Liver (tissue), 8 donors: ENCODE measurements at regions not wholly inside any gene's neighbourhood (a gene's known extent, or its start where the extent isn't known, plus 50 kb on each side); places are given as distances from the start of the nearest gene placed in this dataset.
"Not testable (repeated sequence)": the region's sequence is repeated elsewhere in the genome, so short reads cannot be mapped to it uniquely, and the experiment has no call there.

Experiments
- DNase-seq: peaks from one replicate; pipeline ENCODE4 v3.0.0-alpha.2; 2017; ENCODE audit warnings: low spot score
- H3K27ac ChIP-seq, 2 donors: one replicate each; pipeline ENCODE4 v1.7.0; 2013; ENCODE audit warnings: inconsistent platforms in 2 of 2, low read length in 2 of 2, control low read depth in 1 of 2, low read depth in 1 of 2, mild to moderate bottlenecking in 1 of 2
- H3K27me3 ChIP-seq, 4 donors: one replicate each; pipeline versions ENCODE4 v1.6.1 to v1.7.0; 2013; ENCODE audit warnings: low read length in 3 of 4, inconsistent platforms in 1 of 4, mild to moderate bottlenecking in 1 of 4, moderate library complexity in 1 of 4; ENCODE audit not compliant: control insufficient read depth in 4 of 4, insufficient read depth in 4 of 4
- H3K36me3 ChIP-seq, 4 donors: one replicate each; pipeline versions ENCODE4 v1.6.1 to v1.7.0; 2013; ENCODE audit warnings: low read length in 3 of 4, mild to moderate bottlenecking in 3 of 4, low read depth in 1 of 4, moderate library complexity in 1 of 4; ENCODE audit not compliant: control insufficient read depth in 4 of 4, insufficient read depth in 3 of 4
- H3K4me1 ChIP-seq, 4 donors: one replicate each; pipeline versions ENCODE4 v1.6.1 to v1.7.0; 2013; ENCODE audit warnings: low read length in 3 of 4, mild to moderate bottlenecking in 3 of 4, moderate library complexity in 1 of 4; ENCODE audit not compliant: control insufficient read depth in 4 of 4, insufficient read depth in 4 of 4
- H3K4me3 ChIP-seq, 3 donors: one replicate each; pipeline versions ENCODE4 v1.6.1 to v1.7.0; 2013; ENCODE audit warnings: low read length in 3 of 3, control low read depth in 1 of 3, low read depth in 1 of 3, mild to moderate bottlenecking in 1 of 3
- H3K9ac ChIP-seq, 2 donors: one replicate each; pipeline ENCODE4 v1.7.0; 2013; ENCODE audit warnings: low read length in 2 of 2, mild to moderate bottlenecking in 2 of 2, moderate library complexity in 2 of 2, control low read depth in 1 of 2, low read depth in 1 of 2
- H3K9me3 ChIP-seq, 4 donors: one replicate each; pipeline versions ENCODE4 v1.6.1 to v1.7.0; 2013; ENCODE audit warnings: low read length in 3 of 4; ENCODE audit not compliant: control insufficient read depth in 4 of 4
- EGR1 ChIP-seq, 2 donors: IDR thresholded peaks; 2 replicates each; pipeline ENCODE4 v1.6.1; 2016 to 2018; ENCODE audit warnings: antibody characterized with exemption in 2 of 2, low read depth in 2 of 2
- FOXA1 ChIP-seq: IDR thresholded peaks from 2 replicates; pipeline ENCODE4 v1.6.1; 2016; ENCODE audit warnings: antibody characterized with exemption
- FOXA2 ChIP-seq: IDR thresholded peaks from 2 replicates; pipeline ENCODE4 v1.6.1; 2016; ENCODE audit warnings: antibody characterized with exemption
- GABPA ChIP-seq, 2 donors: IDR thresholded peaks in 1 of 2; conservative IDR thresholded peaks in 1 of 2; 2 replicates each; pipeline ENCODE4 v1.6.1; 2016; ENCODE audit warnings: antibody characterized with exemption in 2 of 2, mild to moderate bottlenecking in 1 of 2, moderate library complexity in 1 of 2
- HNF4A ChIP-seq, 2 donors: conservative IDR thresholded peaks; 2 replicates each; pipeline ENCODE4 v1.6.1; 2016; ENCODE audit warnings: antibody characterized with exemption in 2 of 2, mild to moderate bottlenecking in 2 of 2
- HNF4G ChIP-seq: IDR thresholded peaks from 2 replicates; pipeline ENCODE4 v1.6.1; 2016; ENCODE audit warnings: antibody characterized with exemption
- JUND ChIP-seq, 2 donors: IDR thresholded peaks; 2 replicates each; pipeline ENCODE4 v1.6.1; 2016; ENCODE audit warnings: antibody characterized with exemption in 2 of 2
- NR2F2 ChIP-seq: IDR thresholded peaks from 2 replicates; pipeline ENCODE4 v1.6.1; 2016; ENCODE audit warnings: antibody characterized with exemption
- RAD21 ChIP-seq, 2 donors: IDR thresholded peaks; 2 replicates each; pipeline ENCODE4 v1.6.1; 2016; ENCODE audit warnings: antibody characterized with exemption in 2 of 2, mild to moderate bottlenecking in 2 of 2
- SP1 ChIP-seq: IDR thresholded peaks from 2 replicates; pipeline ENCODE4 v1.6.1; 2018; ENCODE audit warnings: antibody characterized with exemption, mild to moderate bottlenecking
- TAF1 ChIP-seq: conservative IDR thresholded peaks from 2 replicates; pipeline ENCODE4 v1.6.1; 2016; ENCODE audit warnings: antibody characterized with exemption, mild to moderate bottlenecking
- YY1 ChIP-seq: IDR thresholded peaks from 2 replicates; pipeline ENCODE4 v1.6.1; 2016; ENCODE audit warnings: antibody characterized with exemption, mild to moderate bottlenecking
- WGBS: extraction: QIAGEN DNeasy Blood & Tissue Kit; methylation state at CpG from one replicate; pipeline ENCODE4 v1.1.7; 2013; 5-methylcytosine and 5-hydroxymethylcytosine counted together
- TF ChIP-seq, protein P1 (sequence below): IDR thresholded peaks from 2 replicates; pipeline ENCODE4 v1.6.1; 2016; ENCODE audit warnings: antibody characterized with exemption
- TF ChIP-seq, protein P2 (sequence below): IDR thresholded peaks from 2 replicates; pipeline ENCODE4 v1.6.1; 2016; ENCODE audit warnings: antibody characterized with exemption
- TF ChIP-seq, protein P3 (sequence below): IDR thresholded peaks from 2 replicates; pipeline ENCODE4 v1.6.1; 2016; ENCODE audit warnings: antibody characterized with exemption, mild to moderate bottlenecking
- TF ChIP-seq, protein P4 (sequence below): fragments of 150-350 bp; IDR thresholded peaks from 2 replicates; pipeline ENCODE4 v1.5.1; 2017; ENCODE audit warnings: improper control_type of control experiment, low read depth, low read length; ENCODE audit not compliant: missing input control
- donor health status: healthy.
- donor health status: healthy.
- donor health status: healthy.
- donor health status: healthy.
- donor health status: healthy.

DNA sequence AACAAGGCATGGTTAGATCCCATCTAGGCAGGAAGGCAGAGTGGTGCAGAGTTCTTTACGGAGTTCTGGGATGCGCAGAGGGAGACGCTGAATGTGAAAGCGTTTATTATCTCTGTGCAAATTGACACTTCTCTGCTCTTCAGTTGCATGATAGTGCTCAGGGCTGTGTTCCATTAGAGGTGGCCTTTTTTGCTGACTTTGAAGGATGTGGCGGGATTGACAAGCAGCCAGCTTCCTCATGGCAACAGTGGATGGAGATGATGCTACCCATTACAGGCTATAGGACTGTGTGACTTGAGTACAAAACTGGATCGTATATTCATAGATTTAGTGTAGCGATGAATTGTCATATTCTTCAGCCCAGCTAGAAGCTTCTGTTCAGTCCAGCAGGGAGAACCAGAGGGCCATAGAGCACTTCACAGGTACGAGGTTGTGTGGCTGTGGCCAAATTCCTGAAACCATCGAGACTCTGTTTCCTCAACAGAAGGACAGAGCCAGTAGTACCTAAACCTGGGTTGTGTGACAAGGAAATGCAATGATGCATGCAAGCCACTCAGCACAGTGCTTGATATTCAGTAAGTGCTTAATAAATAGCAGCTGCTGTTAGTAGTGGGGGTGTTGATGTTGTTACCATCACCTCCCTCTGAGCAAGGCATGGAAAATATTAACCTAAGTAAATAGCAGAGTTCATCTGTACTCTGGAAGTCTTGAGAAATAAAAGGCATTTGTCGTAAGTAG, 430.0 kb upstream of the KAZN start:
- no peak overlapping the region for H3K27ac ChIP-seq

DNA sequence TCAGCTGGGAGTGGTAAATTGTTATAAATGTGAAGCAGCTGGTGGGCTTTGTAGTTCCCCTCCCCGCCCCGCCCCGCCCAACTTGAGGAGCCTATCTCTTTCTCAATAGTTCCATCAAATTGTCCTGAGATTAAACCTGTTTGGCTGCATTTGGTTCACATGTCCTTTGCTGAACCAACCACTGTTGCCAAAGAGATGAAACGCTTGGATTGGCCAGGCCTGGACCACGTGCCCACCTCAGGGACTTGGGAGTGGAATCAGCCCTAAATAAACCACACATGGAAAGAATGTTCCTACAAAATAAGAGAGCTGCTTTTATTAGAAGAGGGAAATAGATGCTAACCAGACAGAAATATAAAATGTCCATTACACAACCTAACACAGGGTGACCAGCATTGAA, 424.9 kb upstream of the KAZN start:
- WGBS: 62% methylated on average over 5 of the region's 5 CpGs
- Histone ChIP-seq H3K27me3 (peaks cover 0 to 3% (median 0%) of the 10 kb centered on the region in 4 donors), H3K9ac (no peak overlapping the region), H3K27ac (no peak overlapping the region), H3K4me1 (no peaks in the 10 kb centered on the region), H3K4me3 (no peak overlapping the region), H3K36me3 (no peaks in the 10 kb centered on the region), H3K9me3 (peaks cover 0 to 13% (median 5%) of the 10 kb centered on the region in 4 donors)
- no peak for DNase-seq
- TF ChIP-seq JUND (IDR thresholded peaks at IDR 0.05) (no peak), YY1 (no peak), HNF4G (no peak), EGR1 (IDR thresholded peaks at IDR 0.05; ENCODE audit: low read depth in 2 of 2) (no peak)

More for the DNA sequence above, 430.0 kb upstream of the KAZN start:
- TF ChIP-seq EGR1 (IDR thresholded peaks at IDR 0.05; ENCODE audit: low read depth in 2 of 2): no peak
- H3K36me3 ChIP-seq: no peaks in the 10 kb centered on the region
- no peak for DNase-seq
- no peaks in the 10 kb centered on the region for H3K27me3 ChIP-seq
- 77% methylated on average over 10 of the region's 10 CpGs for WGBS
- no peak overlapping the region for H3K9ac ChIP-seq
- H3K4me1 ChIP-seq: no peaks in the 10 kb centered on the region
- peaks cover 0 to 13% (median 5%) of the 10 kb centered on the region in 4 donors for H3K9me3 ChIP-seq
- H3K4me3 ChIP-seq: no peak overlapping the region

DNA sequence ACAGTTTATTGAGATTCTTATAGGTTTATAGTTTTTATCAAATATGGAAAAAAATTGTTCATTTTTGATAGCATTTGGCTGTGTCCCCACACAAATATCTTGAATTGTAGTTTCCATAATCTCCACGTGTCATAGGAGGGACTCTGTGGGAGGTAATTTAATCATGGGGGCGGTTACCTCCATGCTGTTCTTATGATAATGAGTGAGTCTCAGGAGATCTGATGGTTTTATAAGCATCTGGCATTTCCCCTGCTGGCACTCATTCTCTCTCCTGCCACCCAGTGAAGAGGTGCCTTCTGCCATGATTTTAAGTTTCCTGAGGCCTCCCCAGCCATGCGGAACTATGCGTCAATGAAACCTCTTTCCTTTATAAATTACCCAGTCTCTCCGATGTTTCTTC, 420.6 kb upstream of the KAZN start:
- H3K27ac ChIP-seq, H3K9me3 ChIP-seq, DNase-seq, H3K4me3 ChIP-seq, H3K36me3 ChIP-seq, H3K27me3 ChIP-seq, H3K9ac ChIP-seq, H3K4me1 ChIP-seq: not testable (repeated sequence)
- 70% methylated on average over 5 of the region's 5 CpGs for WGBS

DNA sequence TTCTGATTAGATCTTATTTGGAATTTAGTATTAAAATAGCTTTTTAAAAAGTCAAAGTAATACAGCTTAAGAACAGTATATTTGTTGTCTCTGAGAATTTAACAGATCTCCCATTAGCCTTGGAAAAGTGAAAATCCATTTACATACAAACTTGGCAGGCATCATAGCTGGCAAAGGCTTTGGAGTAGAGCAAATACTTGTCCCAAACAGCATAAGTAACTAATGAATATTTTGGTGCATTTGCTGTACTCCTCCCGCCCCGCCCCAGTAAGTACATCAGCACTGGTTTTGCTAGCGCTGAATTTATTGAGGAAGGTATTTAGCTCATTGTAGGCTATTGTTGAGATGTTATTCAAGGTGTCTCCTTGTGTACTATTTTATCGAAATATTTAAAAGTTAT, 417.7 kb upstream of the KAZN start:
- Histone ChIP-seq H3K4me3 (no peak overlapping the region), H3K4me1 (no peaks in the 10 kb centered on the region), H3K27ac (no peak overlapping the region), H3K9ac (no peak overlapping the region), H3K36me3 (no peaks in the 10 kb centered on the region), H3K27me3 (peaks cover 0 to 4% (median 2%) of the 10 kb centered on the region in 4 donors), H3K9me3 (peaks cover 0 to 2% (median 0%) of the 10 kb centered on the region in 4 donors)
- 69% methylated on average over 4 of the region's 4 CpGs for WGBS
- no peak for DNase-seq
- TF ChIP-seq RAD21 (IDR thresholded peaks at IDR 0.05) (no peak), JUND (IDR thresholded peaks at IDR 0.05) (no peak), HNF4A (conservative IDR thresholded peaks at IDR 0.05) (no peak), TAF1 (no peak), NR2F2 (no peak), GABPA (IDR thresholded peaks at IDR 0.05 in 1 of 2, conservative IDR thresholded peaks at IDR 0.05 in 1 of 2) (no peak), YY1 (no peak), HNF4G (no peak), FOXA2 (no peak), SP1 (no peak), EGR1 (IDR thresholded peaks at IDR 0.05; ENCODE audit: low read depth in 2 of 2) (no peak), FOXA1 (no peak)
- TF ChIP-seq, protein P1, sequence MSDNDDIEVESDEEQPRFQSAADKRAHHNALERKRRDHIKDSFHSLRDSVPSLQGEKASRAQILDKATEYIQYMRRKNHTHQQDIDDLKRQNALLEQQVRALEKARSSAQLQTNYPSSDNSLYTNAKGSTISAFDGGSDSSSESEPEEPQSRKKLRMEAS: no peak
- TF ChIP-seq, protein P2, sequence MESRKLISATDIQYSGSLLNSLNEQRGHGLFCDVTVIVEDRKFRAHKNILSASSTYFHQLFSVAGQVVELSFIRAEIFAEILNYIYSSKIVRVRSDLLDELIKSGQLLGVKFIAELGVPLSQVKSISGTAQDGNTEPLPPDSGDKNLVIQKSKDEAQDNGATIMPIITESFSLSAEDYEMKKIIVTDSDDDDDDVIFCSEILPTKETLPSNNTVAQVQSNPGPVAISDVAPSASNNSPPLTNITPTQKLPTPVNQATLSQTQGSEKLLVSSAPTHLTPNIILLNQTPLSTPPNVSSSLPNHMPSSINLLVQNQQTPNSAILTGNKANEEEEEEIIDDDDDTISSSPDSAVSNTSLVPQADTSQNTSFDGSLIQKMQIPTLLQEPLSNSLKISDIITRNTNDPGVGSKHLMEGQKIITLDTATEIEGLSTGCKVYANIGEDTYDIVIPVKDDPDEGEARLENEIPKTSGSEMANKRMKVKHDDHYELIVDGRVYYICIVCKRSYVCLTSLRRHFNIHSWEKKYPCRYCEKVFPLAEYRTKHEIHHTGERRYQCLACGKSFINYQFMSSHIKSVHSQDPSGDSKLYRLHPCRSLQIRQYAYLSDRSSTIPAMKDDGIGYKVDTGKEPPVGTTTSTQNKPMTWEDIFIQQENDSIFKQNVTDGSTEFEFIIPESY: no peak
- TF ChIP-seq, protein P3, sequence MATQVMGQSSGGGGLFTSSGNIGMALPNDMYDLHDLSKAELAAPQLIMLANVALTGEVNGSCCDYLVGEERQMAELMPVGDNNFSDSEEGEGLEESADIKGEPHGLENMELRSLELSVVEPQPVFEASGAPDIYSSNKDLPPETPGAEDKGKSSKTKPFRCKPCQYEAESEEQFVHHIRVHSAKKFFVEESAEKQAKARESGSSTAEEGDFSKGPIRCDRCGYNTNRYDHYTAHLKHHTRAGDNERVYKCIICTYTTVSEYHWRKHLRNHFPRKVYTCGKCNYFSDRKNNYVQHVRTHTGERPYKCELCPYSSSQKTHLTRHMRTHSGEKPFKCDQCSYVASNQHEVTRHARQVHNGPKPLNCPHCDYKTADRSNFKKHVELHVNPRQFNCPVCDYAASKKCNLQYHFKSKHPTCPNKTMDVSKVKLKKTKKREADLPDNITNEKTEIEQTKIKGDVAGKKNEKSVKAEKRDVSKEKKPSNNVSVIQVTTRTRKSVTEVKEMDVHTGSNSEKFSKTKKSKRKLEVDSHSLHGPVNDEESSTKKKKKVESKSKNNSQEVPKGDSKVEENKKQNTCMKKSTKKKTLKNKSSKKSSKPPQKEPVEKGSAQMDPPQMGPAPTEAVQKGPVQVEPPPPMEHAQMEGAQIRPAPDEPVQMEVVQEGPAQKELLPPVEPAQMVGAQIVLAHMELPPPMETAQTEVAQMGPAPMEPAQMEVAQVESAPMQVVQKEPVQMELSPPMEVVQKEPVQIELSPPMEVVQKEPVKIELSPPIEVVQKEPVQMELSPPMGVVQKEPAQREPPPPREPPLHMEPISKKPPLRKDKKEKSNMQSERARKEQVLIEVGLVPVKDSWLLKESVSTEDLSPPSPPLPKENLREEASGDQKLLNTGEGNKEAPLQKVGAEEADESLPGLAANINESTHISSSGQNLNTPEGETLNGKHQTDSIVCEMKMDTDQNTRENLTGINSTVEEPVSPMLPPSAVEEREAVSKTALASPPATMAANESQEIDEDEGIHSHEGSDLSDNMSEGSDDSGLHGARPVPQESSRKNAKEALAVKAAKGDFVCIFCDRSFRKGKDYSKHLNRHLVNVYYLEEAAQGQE: no peak
- TF ChIP-seq, protein P4, sequence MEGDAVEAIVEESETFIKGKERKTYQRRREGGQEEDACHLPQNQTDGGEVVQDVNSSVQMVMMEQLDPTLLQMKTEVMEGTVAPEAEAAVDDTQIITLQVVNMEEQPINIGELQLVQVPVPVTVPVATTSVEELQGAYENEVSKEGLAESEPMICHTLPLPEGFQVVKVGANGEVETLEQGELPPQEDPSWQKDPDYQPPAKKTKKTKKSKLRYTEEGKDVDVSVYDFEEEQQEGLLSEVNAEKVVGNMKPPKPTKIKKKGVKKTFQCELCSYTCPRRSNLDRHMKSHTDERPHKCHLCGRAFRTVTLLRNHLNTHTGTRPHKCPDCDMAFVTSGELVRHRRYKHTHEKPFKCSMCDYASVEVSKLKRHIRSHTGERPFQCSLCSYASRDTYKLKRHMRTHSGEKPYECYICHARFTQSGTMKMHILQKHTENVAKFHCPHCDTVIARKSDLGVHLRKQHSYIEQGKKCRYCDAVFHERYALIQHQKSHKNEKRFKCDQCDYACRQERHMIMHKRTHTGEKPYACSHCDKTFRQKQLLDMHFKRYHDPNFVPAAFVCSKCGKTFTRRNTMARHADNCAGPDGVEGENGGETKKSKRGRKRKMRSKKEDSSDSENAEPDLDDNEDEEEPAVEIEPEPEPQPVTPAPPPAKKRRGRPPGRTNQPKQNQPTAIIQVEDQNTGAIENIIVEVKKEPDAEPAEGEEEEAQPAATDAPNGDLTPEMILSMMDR: no peak
